SJCRH30 (cell line): ENCODE measurements at regions not wholly inside any gene's neighbourhood (a gene's known extent, or its start where the extent isn't known, plus 50 kb on each side); places are given as distances from the start of the nearest gene placed in this dataset.
"Not testable (repeated sequence)": the region's sequence is repeated elsewhere in the genome, so short reads cannot be mapped to it uniquely, and the experiment has no call there.

Experiments used
- DNase-seq, 2 experiments: peaks; one replicate each; pipeline ENCODE4 v3.0.0-alpha.2; 2015 to 2020
- H3K27ac ChIP-seq: fragments of 250-450 bp; sonication (Bioruptor Pico); 2 replicates; pipeline ENCODE4 v1.5.1; 2020; ENCODE audit warnings: mild to moderate bottlenecking, moderate library complexity
- H3K27me3 ChIP-seq: fragments of 250-450 bp; sonication (Bioruptor Pico); 2 replicates; pipeline ENCODE4 v1.5.1; 2020; ENCODE audit warnings: mild to moderate bottlenecking, moderate library complexity
- H3K36me3 ChIP-seq: fragments of 250-450 bp; sonication (Bioruptor Pico); 2 replicates; pipeline ENCODE4 v1.5.1; 2020; ENCODE audit warnings: mild to moderate bottlenecking, moderate library complexity
- H3K4me1 ChIP-seq: fragments of 250-450 bp; sonication (Bioruptor Pico); 2 replicates; pipeline ENCODE4 v1.5.1; 2020; ENCODE audit warnings: mild to moderate bottlenecking, moderate library complexity
- H3K4me3 ChIP-seq: fragments of 250-450 bp; sonication (Bioruptor Pico); 2 replicates; pipeline ENCODE4 v1.5.1; 2020; ENCODE audit warnings: mild to moderate bottlenecking, moderate library complexity
- H3K9me3 ChIP-seq: fragments of 250-450 bp; sonication (Bioruptor Pico); replicated peaks from 2 replicates; pipeline ENCODE4 v1.5.1; 2020; ENCODE audit warnings: mild to moderate bottlenecking, moderate library complexity

DNA sequence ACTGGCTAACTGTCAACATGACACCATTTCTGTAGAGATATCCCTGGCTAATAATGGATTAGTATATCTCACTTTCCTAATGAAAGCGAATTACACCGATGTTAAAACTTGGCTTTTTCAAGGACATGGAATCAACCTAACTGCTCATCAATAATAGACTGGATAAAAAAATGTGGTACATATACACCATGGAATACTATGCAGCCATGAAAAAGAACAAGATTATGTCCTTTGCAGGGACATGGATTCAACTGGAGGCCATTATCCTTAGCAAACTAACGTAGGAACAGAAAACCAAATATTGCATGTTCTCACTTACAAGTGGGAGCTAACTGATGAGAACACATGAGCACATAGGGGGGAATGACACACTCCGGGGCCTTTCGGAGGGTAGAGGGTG lies 62.6 kb downstream of the ZIC1 start:
- DNase-seq = no peak
- no peaks in the 10 kb centered on the region for H3K36me3 ChIP-seq
- H3K27ac ChIP-seq = no peak overlapping the region
- 0 out of 2 replicates have a peak, but pooled peaks cover 3% of the 10 kb centered on the region for H3K9me3 ChIP-seq
- no peaks in the 10 kb centered on the region for H3K27me3 ChIP-seq
- no peaks in the 10 kb centered on the region for H3K4me1 ChIP-seq
- no peak overlapping the region for H3K4me3 ChIP-seq

GRCh38 chr3:147472846-147473245 lies 63.7 kb downstream of the ZIC1 start:
- no peak for DNase-seq
- Histone ChIP-seq H3K27ac (no peak overlapping the region), H3K4me1 (no peaks in the 10 kb centered on the region), H3K9me3 (0 out of 2 replicates have a peak, but pooled peaks cover 3% of the 10 kb centered on the region), H3K4me3 (no peak overlapping the region), H3K36me3 (no peaks in the 10 kb centered on the region), H3K27me3 (no peaks in the 10 kb centered on the region)

GRCh38 chr3:147483145-147483544 lies 74.0 kb downstream of the ZIC1 start:
- H3K9me3 ChIP-seq = no peaks in the 10 kb centered on the region
- no peaks in the 10 kb centered on the region for H3K36me3 ChIP-seq
- no peak overlapping the region for H3K4me3 ChIP-seq
- no peaks in the 10 kb centered on the region for H3K4me1 ChIP-seq
- no peaks in the 10 kb centered on the region for H3K27me3 ChIP-seq
- H3K27ac ChIP-seq = no peak overlapping the region
- no peak for DNase-seq

GRCh38 chr3:147483578-147483977 lies 74.4 kb downstream of the ZIC1 start:
- Histone ChIP-seq H3K9me3 (no peaks in the 10 kb centered on the region), H3K4me3 (no peak overlapping the region), H3K36me3 (no peaks in the 10 kb centered on the region), H3K27ac (no peak overlapping the region), H3K27me3 (no peaks in the 10 kb centered on the region), H3K4me1 (no peaks in the 10 kb centered on the region)
- DNase-seq = no peak

DNA sequence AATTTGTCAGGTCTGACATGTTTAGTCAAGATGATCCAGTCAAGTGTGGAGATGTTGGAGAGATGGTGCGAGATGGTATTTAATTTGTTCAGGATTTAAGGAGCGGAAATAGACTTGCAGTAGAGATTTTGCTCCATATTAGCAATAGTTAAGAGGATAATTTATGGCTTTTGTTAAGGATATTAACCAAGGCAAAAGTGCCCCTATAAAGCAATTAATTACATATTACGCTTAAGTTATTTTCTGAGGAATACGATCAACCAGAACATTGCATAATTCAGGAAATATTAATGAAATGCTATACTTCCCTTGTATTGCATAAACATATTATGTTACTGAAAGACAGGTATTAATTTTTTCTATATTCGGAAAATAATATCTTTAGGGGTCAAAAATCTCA lies 83.9 kb downstream of the ZIC1 start:
- no peak overlapping the region for H3K4me3 ChIP-seq
- no peaks in the 10 kb centered on the region for H3K27me3 ChIP-seq
- peaks cover 16% of the 10 kb centered on the region for H3K4me1 ChIP-seq

DNA sequence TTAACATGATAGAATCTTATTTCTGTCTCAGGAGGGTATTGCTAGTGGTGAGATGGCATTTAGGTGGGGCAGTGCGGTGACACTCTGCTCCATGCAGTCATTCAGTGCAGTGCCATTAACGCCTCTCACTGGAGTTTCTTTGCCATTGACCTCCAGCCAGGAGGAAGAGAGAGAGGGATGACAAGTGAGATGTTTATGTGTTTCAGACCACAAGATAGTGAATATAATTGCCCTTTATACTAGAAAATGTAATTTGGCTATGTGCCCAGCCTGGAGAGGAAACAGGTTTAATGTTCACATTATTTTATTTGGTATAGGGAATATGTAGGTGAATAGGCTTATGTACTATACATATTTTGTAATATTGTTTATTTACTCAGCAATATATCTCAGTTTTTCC lies 84.5 kb downstream of the ZIC1 start:
- H3K4me3 ChIP-seq = no peak overlapping the region
- H3K4me1 ChIP-seq = peaks cover 20% of the 10 kb centered on the region
- peak; percentile 31 to 69 for DNase-seq
- H3K9me3 ChIP-seq = no peaks in the 10 kb centered on the region
- no peak overlapping the region for H3K27ac ChIP-seq
- H3K36me3 ChIP-seq = no peaks in the 10 kb centered on the region
- no peaks in the 10 kb centered on the region for H3K27me3 ChIP-seq

More for the DNA sequence above, 83.9 kb downstream of the ZIC1 start:
- no peak overlapping the region for H3K27ac ChIP-seq
- no peaks in the 10 kb centered on the region for H3K36me3 ChIP-seq
- no peak for DNase-seq
- H3K9me3 ChIP-seq = no peaks in the 10 kb centered on the region

GRCh38 chr3:147497286-147497685 lies 88.1 kb downstream of the ZIC1 start:
- Histone ChIP-seq H3K36me3 (no peaks in the 10 kb centered on the region), H3K27ac (peak overlapping the region; percentile 49), H3K9me3 (no peaks in the 10 kb centered on the region), H3K27me3 (no peaks in the 10 kb centered on the region), H3K4me1 (peaks cover 26% of the 10 kb centered on the region), H3K4me3 (peak overlapping the region; percentile 19; the same call in 1 of the 2 replicates)
- DNase-seq = peak; percentile 73 to 90

GRCh38 chr3:147507638-147508286 lies 98.6 kb downstream of the ZIC1 start:
- no peaks in the 10 kb centered on the region for H3K27me3 ChIP-seq
- no peak for DNase-seq
- H3K9me3 ChIP-seq = no peaks in the 10 kb centered on the region
- H3K4me3 ChIP-seq = no peak overlapping the region
- H3K36me3 ChIP-seq = no peaks in the 10 kb centered on the region
- H3K4me1 ChIP-seq = no peaks in the 10 kb centered on the region
- H3K27ac ChIP-seq = no peak overlapping the region

DNA sequence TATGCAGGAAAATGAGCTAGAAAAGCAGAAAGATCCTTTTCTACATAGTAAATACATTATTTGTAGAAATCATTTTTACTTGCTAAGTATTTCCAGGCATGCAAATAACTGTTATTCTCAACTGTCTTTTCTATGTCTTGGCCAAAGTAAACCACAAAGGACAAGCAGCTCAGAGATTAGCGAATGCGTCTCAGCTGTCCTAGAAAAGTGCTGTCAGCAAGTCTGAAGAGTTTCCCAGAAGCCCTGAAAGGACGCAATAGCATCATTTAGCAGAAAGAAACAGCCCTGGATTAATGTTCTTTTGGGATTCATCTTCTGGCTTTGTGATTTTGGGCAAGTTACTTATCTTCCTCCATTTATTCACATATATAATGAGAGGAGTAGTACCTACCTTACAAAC lies 100.3 kb downstream of the ZIC1 start:
- H3K9me3 ChIP-seq = no peaks in the 10 kb centered on the region
- H3K36me3 ChIP-seq = no peaks in the 10 kb centered on the region
- DNase-seq = peak in 1 of 2 experiments; percentile 6
- no peaks in the 10 kb centered on the region; the same call in 1 of the 2 replicates for H3K4me1 ChIP-seq
- H3K27ac ChIP-seq = no peak overlapping the region
- no peak overlapping the region for H3K4me3 ChIP-seq
- no peaks in the 10 kb centered on the region for H3K27me3 ChIP-seq

- Histone ChIP-seq H3K9me3 (no peaks in the 10 kb centered on the region), H3K27me3 (no peaks in the 10 kb centered on the region), H3K4me3 (no peak overlapping the region), H3K36me3 (no peaks in the 10 kb centered on the region), H3K27ac (no peak overlapping the region), H3K4me1 (no peaks in the 10 kb centered on the region; the same call in 1 of the 2 replicates)
- DNase-seq = no peak
Measured at GRCh38 chr3:147513785-147514184, 104.6 kb downstream of the ZIC1 start.

- no peak for DNase-seq
- no peaks in the 10 kb centered on the region; the same call in 1 of the 2 replicates for H3K4me1 ChIP-seq
- H3K27ac ChIP-seq = no peak overlapping the region
- no peaks in the 10 kb centered on the region for H3K27me3 ChIP-seq
- no peaks in the 10 kb centered on the region for H3K9me3 ChIP-seq
- no peak overlapping the region for H3K4me3 ChIP-seq
- no peaks in the 10 kb centered on the region for H3K36me3 ChIP-seq
Measured at GRCh38 chr3:147514366-147515160, 105.4 kb downstream of the ZIC1 start.

GRCh38 chr3:147518465-147518864 lies 109.3 kb downstream of the ZIC1 start:
- Histone ChIP-seq H3K27me3 (no peaks in the 10 kb centered on the region), H3K4me1 (no peaks in the 10 kb centered on the region; the same call in 1 of the 2 replicates), H3K27ac (no peak overlapping the region), H3K36me3 (no peaks in the 10 kb centered on the region), H3K9me3 (no peaks in the 10 kb centered on the region), H3K4me3 (no peak overlapping the region)
- DNase-seq = no peak

GRCh38 chr3:147521646-147522045 lies 112.5 kb downstream of the ZIC1 start:
- no peak overlapping the region for H3K27ac ChIP-seq
- H3K4me3 ChIP-seq = no peak overlapping the region
- no peaks in the 10 kb centered on the region for H3K27me3 ChIP-seq
- no peaks in the 10 kb centered on the region for H3K36me3 ChIP-seq
- no peaks in the 10 kb centered on the region; the same call in 1 of the 2 replicates for H3K4me1 ChIP-seq
- no peak for DNase-seq
- H3K9me3 ChIP-seq = no peaks in the 10 kb centered on the region

DNA sequence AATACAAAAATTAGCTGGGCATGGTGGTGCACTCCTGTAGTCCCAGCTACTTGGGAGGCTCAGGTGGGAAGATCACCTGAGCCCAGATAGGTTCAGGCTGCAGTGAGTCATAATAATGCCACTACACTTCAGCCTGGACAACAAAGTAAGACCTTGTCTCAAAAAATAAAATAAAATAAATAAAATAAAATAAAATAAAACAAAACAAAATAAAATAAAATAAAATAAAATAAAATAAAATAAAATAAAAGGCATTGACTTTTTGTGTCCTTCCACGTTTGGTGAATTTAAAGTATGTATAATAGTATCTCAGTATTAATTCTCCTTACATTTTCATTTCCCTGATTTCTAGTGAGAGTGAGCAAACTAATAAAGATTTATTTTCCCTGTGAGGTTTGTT lies 113.6 kb downstream of the ZIC1 start:
- H3K36me3 ChIP-seq, H3K4me1 ChIP-seq, DNase-seq, H3K27ac ChIP-seq, H3K4me3 ChIP-seq, H3K9me3 ChIP-seq, H3K27me3 ChIP-seq: not testable (repeated sequence)

DNA sequence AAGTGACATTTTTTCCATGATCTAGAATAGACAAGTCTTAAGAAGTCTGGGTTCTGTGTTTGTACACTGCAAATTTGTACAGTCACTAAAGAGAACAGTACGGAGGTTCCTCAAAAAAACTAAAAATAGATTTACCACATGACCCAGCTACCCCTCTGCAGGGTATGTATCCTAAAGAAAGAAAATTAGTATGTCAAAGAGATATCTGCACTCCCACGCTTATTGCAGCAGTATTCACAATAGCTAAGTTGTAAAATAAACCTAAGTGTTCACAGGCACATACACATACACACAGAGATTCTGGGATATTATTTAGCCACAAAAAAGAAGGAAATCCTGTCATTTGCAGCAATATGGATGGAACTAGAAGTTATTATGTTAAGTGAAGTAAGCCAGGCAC lies 120.4 kb downstream of the ZIC1 start:
- Histone ChIP-seq H3K36me3 (no peaks in the 10 kb centered on the region), H3K27me3 (no peaks in the 10 kb centered on the region), H3K4me3 (no peak overlapping the region), H3K27ac (no peak overlapping the region), H3K9me3 (peaks cover 3% of the 10 kb centered on the region; the same call in 1 of the 2 replicates), H3K4me1 (no peaks in the 10 kb centered on the region)
- DNase-seq = no peak
